Loucy (cell line): ENCODE measurements at regions not wholly inside any gene's neighbourhood (a gene's known extent, or its start where the extent isn't known, plus 50 kb on each side); places are given as distances from the start of the nearest gene placed in this dataset.

Source experiments
- H2AFZ ChIP-seq: fragments of 200-600 bp; sonication (generic); 2 replicates; pipeline ENCODE4 v1.6.0; 2016; ENCODE audit warnings: antibody characterized with exemption, mild to moderate bottlenecking, low read length, moderate library complexity
- H3F3A ChIP-seq: fragments of 200-600 bp; 2 replicates; pipeline ENCODE4 v1.6.0; 2016; ENCODE audit warnings: antibody characterized with exemption, low read depth, mild to moderate bottlenecking
- H3K27me3 ChIP-seq: fragments of 200-600 bp; sonication (generic); 2 replicates; pipeline ENCODE4 v1.6.1; 2014; ENCODE audit warnings: low read length, mild to moderate bottlenecking; ENCODE audit not compliant: insufficient read depth, poor library complexity, severe bottlenecking
- H3K36me3 ChIP-seq: fragments of 200-600 bp; sonication (generic); 2 replicates; pipeline ENCODE4 v1.6.1; 2016; ENCODE audit warnings: low read length; ENCODE audit not compliant: insufficient read depth
- H3K4me1 ChIP-seq: fragments of 200-600 bp; sonication (generic); 2 replicates; pipeline ENCODE4 v1.5.1; 2014; ENCODE audit warnings: low read length, mild to moderate bottlenecking; ENCODE audit not compliant: insufficient read depth, poor library complexity, severe bottlenecking
- H3K4me2 ChIP-seq: fragments of 200-600 bp; sonication (generic); 2 replicates; pipeline ENCODE4 v1.6.0; 2014; ENCODE audit warnings: antibody characterized with exemption, low read length, low read depth, mild to moderate bottlenecking; ENCODE audit not compliant: poor library complexity, severe bottlenecking
- H3K4me3 ChIP-seq: fragments of 200-600 bp; sonication (generic); 2 replicates; pipeline ENCODE4 v1.5.1; 2014; ENCODE audit warnings: low read length, mild to moderate bottlenecking, mixed read lengths; ENCODE audit not compliant: poor library complexity, severe bottlenecking
- H3K79me2 ChIP-seq: fragments of 200-600 bp; sonication (generic); 2 replicates; pipeline ENCODE4 v1.6.1; 2014; ENCODE audit warnings: low read length; ENCODE audit not compliant: insufficient read depth
- H3K9ac ChIP-seq: fragments of 200-600 bp; sonication (generic); 2 replicates; pipeline ENCODE4 v1.6.0; 2014; ENCODE audit warnings: mild to moderate bottlenecking, low read depth, low read length, moderate library complexity; ENCODE audit not compliant: poor library complexity, severe bottlenecking
- H3K9me2 ChIP-seq: fragments of 200-600 bp; sonication (generic); replicated peaks from 2 replicates; pipeline ENCODE4 v1.6.1; 2016; ENCODE audit warnings: low read depth, low read length, mixed read lengths
- H3K9me3 ChIP-seq: fragments of 200-600 bp; sonication (generic); 2 replicates; pipeline ENCODE4 v1.6.1; 2014; ENCODE audit warnings: mild to moderate bottlenecking, antibody characterized with exemption, low read length, low read depth; ENCODE audit not compliant: insufficient read depth
- H4K20me1 ChIP-seq: fragments of 200-600 bp; sonication (generic); 2 replicates; pipeline ENCODE4 v1.6.0; 2014; ENCODE audit warnings: antibody characterized with exemption, low read length, mild to moderate bottlenecking; ENCODE audit not compliant: insufficient read depth, poor library complexity, severe bottlenecking
- CTCF ChIP-seq: fragments of 200-600 bp; sonication (generic); conservative IDR thresholded peaks from 2 replicates; pipeline ENCODE4 v1.5.1; 2014; ENCODE audit warnings: mild to moderate bottlenecking, antibody characterized with exemption, low read length
- EZH2phosphoT487 ChIP-seq: fragments of 200-600 bp; IDR thresholded peaks from 2 replicates; pipeline ENCODE4 v1.6.1; 2018; ENCODE audit warnings: antibody characterized with exemption, mild to moderate bottlenecking, moderate library complexity, borderline replicate concordance

- H3K27me3 ChIP-seq: no peaks in the 10 kb centered on the region
- H3F3A ChIP-seq: no peaks in the 10 kb centered on the region
- H3K36me3 ChIP-seq: no peaks in the 10 kb centered on the region
- H3K79me2 ChIP-seq: no peaks in the 10 kb centered on the region
- no peak overlapping the region for H2AFZ ChIP-seq
- no peak overlapping the region for H3K9ac ChIP-seq
- H3K9me2 ChIP-seq: no peaks in the 10 kb centered on the region
- H3K4me1 ChIP-seq: no peaks in the 10 kb centered on the region
- no peak overlapping the region for H3K4me2 ChIP-seq
- H3K4me3 ChIP-seq: no peak overlapping the region
- no peaks in the 10 kb centered on the region for H3K9me3 ChIP-seq
- H4K20me1 ChIP-seq: no peaks in the 10 kb centered on the region
- no peak for TF ChIP-seq CTCF
- TF ChIP-seq EZH2phosphoT487: no peak
Observed at GRCh38 chr5:23035555-23036090, 182.5 kb upstream of the CDH12 start.

- H3K9ac ChIP-seq: no peak overlapping the region
- no peaks in the 10 kb centered on the region for H3K9me2 ChIP-seq
- no peak overlapping the region for H2AFZ ChIP-seq
- H3K9me3 ChIP-seq: no peaks in the 10 kb centered on the region
- no peak overlapping the region for H3K4me3 ChIP-seq
- no peak overlapping the region for H3K4me2 ChIP-seq
- no peaks in the 10 kb centered on the region for H4K20me1 ChIP-seq
- TF ChIP-seq CTCF (no peak), EZH2phosphoT487 (no peak)
- no peaks in the 10 kb centered on the region for H3K4me1 ChIP-seq
- no peaks in the 10 kb centered on the region for H3K27me3 ChIP-seq
- H3K36me3 ChIP-seq: no peaks in the 10 kb centered on the region
- no peaks in the 10 kb centered on the region for H3F3A ChIP-seq
- no peaks in the 10 kb centered on the region for H3K79me2 ChIP-seq
Observed at GRCh38 chr5:23033864-23034263, 180.7 kb upstream of the CDH12 start.

GRCh38 chr5:23029290-23029689 is 176.1 kb upstream of the CDH12 start:
- H3K9me3 ChIP-seq: no peaks in the 10 kb centered on the region
- H3K9ac ChIP-seq: no peak overlapping the region
- no peak overlapping the region for H3K4me3 ChIP-seq
- H3K36me3 ChIP-seq: no peaks in the 10 kb centered on the region
- H4K20me1 ChIP-seq: no peaks in the 10 kb centered on the region
- TF ChIP-seq EZH2phosphoT487 (no peak), CTCF (no peak)
- H3K9me2 ChIP-seq: no peaks in the 10 kb centered on the region
- no peak overlapping the region for H2AFZ ChIP-seq
- no peaks in the 10 kb centered on the region for H3K79me2 ChIP-seq
- no peaks in the 10 kb centered on the region for H3F3A ChIP-seq
- H3K4me1 ChIP-seq: no peaks in the 10 kb centered on the region
- no peaks in the 10 kb centered on the region for H3K27me3 ChIP-seq
- no peak overlapping the region for H3K4me2 ChIP-seq
